GM12873 (cell line): ENCODE measurements at regions not wholly inside any gene's neighbourhood (a gene's known extent, or its start where the extent isn't known, plus 50 kb on each side); places are given as distances from the start of the nearest gene placed in this dataset.

Experiments
- TF ChIP-seq, protein P1 (sequence below): IDR thresholded peaks from 2 replicates; pipeline ENCODE4 v1.5.1; 2012; ENCODE audit warnings: low read depth, mild to moderate bottlenecking, moderate library complexity, low read length, control low read depth; ENCODE audit not compliant: insufficient read depth; ENCODE audit errors: missing control alignments

DNA sequence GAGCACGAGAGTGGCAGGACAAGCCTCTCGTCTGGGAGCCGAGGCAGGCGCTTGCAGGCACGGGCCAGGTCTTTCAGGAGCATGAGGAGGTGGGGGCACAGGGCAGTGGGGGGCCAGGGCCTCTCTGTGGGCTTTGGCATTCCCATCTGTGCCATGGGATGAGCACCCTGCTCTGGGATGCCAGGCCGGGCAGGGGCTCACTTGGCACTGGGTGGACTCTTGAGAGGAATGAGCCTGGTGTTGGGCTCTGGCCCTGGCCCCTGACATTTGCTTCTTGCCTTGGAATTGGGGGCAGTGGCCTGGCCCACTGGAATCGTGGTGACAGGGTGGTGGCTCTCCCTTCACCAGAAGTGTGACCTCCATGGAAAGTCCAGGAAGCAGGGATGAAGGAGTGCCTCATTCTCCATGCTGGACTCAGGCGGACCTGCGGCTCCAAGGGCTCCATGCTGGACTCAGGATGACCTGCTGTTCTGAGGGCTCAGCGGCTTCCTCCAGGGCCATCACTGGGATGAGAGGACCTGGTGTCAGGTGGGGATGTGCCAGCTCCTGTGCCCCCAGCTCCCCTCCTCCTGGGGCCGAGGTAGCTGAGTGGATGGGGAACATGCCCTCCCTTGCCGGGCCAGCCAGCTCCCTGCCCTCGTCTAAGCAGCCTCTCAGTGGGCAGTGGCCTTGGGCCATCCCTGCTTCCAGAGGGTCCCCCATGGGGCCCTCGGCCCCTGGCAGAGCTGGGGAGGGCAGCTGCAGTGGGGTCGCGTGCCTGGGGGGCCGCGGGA lies 220.3 kb downstream of the KIF26A start:
- TF ChIP-seq, protein P1, sequence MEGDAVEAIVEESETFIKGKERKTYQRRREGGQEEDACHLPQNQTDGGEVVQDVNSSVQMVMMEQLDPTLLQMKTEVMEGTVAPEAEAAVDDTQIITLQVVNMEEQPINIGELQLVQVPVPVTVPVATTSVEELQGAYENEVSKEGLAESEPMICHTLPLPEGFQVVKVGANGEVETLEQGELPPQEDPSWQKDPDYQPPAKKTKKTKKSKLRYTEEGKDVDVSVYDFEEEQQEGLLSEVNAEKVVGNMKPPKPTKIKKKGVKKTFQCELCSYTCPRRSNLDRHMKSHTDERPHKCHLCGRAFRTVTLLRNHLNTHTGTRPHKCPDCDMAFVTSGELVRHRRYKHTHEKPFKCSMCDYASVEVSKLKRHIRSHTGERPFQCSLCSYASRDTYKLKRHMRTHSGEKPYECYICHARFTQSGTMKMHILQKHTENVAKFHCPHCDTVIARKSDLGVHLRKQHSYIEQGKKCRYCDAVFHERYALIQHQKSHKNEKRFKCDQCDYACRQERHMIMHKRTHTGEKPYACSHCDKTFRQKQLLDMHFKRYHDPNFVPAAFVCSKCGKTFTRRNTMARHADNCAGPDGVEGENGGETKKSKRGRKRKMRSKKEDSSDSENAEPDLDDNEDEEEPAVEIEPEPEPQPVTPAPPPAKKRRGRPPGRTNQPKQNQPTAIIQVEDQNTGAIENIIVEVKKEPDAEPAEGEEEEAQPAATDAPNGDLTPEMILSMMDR = no peak

DNA sequence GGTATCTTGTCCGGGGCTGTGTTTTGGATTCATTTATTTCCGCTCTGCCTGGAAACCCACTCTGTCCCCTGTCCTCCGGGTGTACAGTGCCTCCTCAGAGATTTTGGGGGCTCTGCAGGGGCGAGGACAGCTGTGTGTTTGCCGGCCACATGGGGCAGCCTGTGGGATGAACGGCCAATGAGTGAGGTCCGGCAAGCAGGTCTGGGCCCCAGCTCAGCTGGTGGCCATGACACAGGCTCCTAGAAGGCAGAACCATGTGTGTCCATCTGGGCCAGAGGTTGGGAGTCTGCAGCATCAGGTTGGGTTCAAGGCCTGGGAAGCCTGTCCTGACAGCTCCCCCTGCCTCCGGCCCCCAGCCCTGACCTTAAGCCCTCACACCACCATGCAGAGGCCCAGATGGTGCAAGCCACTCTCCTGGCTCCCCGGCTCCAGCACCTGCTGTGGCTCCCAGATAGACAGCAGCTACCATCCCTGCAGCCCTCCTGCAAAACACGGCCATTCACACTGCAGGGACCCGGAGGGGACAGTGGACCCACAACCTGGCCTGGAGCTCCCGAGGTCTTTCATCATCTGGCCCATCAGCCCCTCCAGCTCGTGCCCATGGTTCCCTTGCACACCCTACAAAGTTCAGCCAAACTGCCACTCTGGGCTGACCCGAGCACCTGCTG lies 220.1 kb upstream of the C14orf180 start:
- TF ChIP-seq, protein P1 = no peak

DNA sequence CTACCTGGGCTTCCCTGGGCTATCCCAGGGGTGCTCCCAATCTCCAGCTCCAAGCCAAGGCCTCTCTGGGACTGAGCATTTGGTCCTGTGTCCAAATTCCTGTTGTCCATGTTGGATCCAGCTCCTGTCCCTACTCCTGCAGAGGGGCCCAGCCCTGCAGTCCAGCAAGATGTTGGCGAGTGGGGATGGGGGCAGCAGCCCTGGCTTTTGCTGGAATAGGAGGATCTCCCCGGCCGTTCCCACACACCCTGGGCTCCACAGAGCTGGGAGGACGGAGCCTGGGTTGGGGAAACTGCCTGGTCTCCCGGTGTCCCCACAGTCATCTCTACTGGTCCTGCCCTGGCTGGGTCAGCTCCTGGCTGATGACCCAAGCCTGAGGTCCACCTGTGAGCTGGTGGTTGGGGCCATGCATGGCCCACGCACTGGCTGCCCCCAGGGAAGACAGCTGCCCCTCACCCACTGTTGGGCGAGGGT lies 219.6 kb upstream of the C14orf180 start:
- TF ChIP-seq, protein P1 = no peak

DNA sequence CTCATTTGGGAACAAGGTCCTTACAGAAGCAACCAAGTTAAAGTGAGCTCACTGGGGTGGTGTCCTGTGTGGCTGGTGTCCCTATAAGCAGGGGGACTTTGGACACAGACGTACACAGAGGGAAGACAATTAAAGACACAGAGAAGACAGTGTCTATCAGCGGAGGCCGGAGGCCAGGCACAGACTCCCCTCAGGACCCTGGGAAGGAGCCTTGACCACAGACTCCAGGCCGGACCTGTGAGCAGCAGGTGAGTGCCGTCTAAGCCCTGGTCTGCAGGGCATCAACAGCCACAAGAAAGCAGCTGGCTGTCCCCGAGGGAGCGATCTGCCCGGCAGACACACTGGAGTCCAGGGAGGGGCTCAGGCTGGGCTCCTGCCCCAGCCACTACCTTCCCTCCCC lies 219.1 kb upstream of the C14orf180 start:
- TF ChIP-seq, protein P1 = no peak

DNA sequence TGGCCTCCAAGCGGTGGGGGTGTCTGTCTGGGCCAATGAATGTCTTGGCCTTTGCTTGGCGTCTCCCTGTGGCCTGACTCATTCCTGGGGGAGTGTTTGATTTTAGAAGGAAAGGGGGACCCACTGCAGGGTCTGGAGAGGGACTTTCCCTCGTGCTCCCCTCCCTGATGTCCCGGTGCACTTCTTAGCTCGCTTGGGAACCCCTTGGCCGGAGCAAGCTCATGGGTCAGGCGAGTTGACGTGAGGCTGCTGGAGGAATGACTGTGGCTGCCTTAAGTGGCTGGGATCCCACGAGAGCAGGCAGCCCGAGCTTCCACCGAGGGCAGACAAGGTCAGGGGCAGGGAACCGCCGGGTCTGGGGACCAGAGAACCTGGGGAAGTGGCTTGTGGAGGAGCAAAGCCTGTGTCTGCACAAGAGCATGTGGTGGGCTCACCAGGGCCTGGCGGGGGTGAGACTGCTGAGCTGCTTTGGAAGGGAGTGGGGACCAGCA lies 218.4 kb upstream of the C14orf180 start:
- TF ChIP-seq, protein P1 = no peak

DNA sequence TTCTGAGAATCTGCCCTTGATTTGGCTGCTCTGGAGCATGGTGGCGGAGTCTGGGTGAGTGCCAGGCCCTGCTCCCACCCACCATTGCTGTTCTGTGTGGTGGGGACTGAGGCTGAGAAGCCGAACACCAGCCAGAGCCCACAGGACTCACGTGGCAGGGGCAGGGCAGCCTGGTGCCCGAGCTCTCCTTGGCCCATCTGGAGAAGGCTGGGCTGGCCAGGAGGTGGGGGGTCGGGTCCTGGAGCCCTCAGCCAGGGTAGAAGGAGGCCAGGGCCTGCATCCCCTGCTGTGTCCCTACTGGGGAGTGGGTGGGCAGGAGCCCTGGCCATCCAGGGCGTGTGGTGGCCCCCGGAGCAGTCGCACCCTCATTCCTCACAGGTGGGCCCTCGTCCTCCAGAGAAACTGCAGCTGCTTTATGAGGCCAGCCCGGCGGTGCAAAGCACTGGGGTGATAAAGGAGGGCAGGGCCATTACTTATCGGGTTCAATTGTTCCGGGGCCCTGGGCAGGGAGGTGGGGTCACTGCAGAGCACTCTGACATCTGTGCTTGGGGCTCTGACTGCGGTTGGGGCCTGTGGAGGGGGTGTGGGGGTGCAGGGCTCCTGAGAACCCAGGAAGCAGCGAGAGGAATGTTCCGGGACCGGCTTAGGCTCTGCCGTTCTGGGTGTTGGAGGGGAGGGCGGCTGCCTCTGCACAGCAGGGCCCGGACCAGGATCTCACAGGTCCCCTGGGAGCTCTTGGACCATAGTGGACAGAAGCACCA lies 217.5 kb upstream of the C14orf180 start:
- TF ChIP-seq, protein P1 = no peak
